IMR-90 (cell line): ENCODE measurements at regions not wholly inside any gene's neighbourhood (a gene's known extent, or its start where the extent isn't known, plus 50 kb on each side); places are given as distances from the start of the nearest gene placed in this dataset.

ENCODE experiments used
- ATAC-seq: fragments of 200-7000 bp; cut with Tn5 transposase; 2 replicates; pipeline ENCODE4 v1.9.1; 2020; ENCODE audit warnings: low read depth, mild to moderate bottlenecking, moderate library complexity
- BruUV-seq: library from RNA; stranded (reverse); fragments of 400-500 nt; replicated peaks from 2 replicates; lab custom pipeline; 2021; lab: Mats Ljungman, UMichigan
- CTCF ChIA-PET: fragments of 300-600 bp; formaldehyde crosslinking; extraction: SDS; loops from one replicate; lab custom pipeline; 2021; ENCODE audit warnings: antibody characterized with exemption; lab: Yijun Ruan, JAX
- POLR2A ChIA-PET: fragments of 300-600 bp; sonication (Branson Sonifier 250); formaldehyde crosslinking; loops from one replicate; lab custom pipeline; 2022; ENCODE audit warnings: antibody characterized with exemption; ENCODE audit not compliant: unreplicated experiment; lab: Charles Lee
- DNase-seq: peaks from one replicate; pipeline ENCODE4 v3.0.0; 2013
- H2AFZ ChIP-seq: replicated peaks from 2 replicates; pipeline ENCODE3; 2013; ENCODE audit warnings: low read length, mild to moderate bottlenecking; ENCODE audit not compliant: poor library complexity
- H2AK5ac ChIP-seq: 2 replicates; pipeline ENCODE4 v1.6.1; 2013; ENCODE audit warnings: low read depth, low read length, inconsistent platforms
- H2AK9ac ChIP-seq: replicated peaks from 2 replicates; pipeline ENCODE3; 2013; ENCODE audit warnings: mild to moderate bottlenecking, low read depth, low read length, moderate library complexity; ENCODE audit not compliant: poor library complexity
- H2BK120ac ChIP-seq: 2 replicates; pipeline ENCODE4 v1.6.1; 2013; ENCODE audit warnings: low read depth, low read length, inconsistent platforms
- H2BK15ac ChIP-seq: 3 replicates; pipeline ENCODE4 v1.6.1; 2013; ENCODE audit warnings: low read depth, low read length, inconsistent platforms
- H2BK20ac ChIP-seq: 2 replicates; pipeline ENCODE4 v1.6.1; 2013; ENCODE audit warnings: low read depth, mild to moderate bottlenecking, inconsistent platforms, low read length, moderate library complexity
- H2BK5ac ChIP-seq: 2 replicates; pipeline ENCODE4 v1.6.1; 2013; ENCODE audit warnings: mild to moderate bottlenecking, low read depth, low read length, inconsistent platforms; ENCODE audit not compliant: poor library complexity, severe bottlenecking
- H3K14ac ChIP-seq: replicated peaks from 2 replicates; pipeline ENCODE4 v1.6.1; 2013; ENCODE audit warnings: low read depth, low read length, inconsistent platforms
- H3K18ac ChIP-seq: 2 replicates; pipeline ENCODE4 v1.6.1; 2013; ENCODE audit warnings: low read depth, low read length, control low read depth
- H3K23ac ChIP-seq: 2 replicates; pipeline ENCODE4 v1.6.1; 2013; ENCODE audit warnings: low read depth, low read length, inconsistent platforms
- H3K27ac ChIP-seq: 2 replicates; pipeline ENCODE4 v1.5.1; 2013; ENCODE audit warnings: mild to moderate bottlenecking, control low read depth, low read length; ENCODE audit not compliant: insufficient read depth
- H3K27me3 ChIP-seq: 2 replicates; pipeline ENCODE4 v1.6.1; 2013; ENCODE audit warnings: low read length; ENCODE audit not compliant: control insufficient read depth, insufficient read depth
- H3K36me3 ChIP-seq: 2 replicates; pipeline ENCODE4 v1.6.1; 2013; ENCODE audit warnings: low read length, mixed read lengths; ENCODE audit not compliant: control insufficient read depth, insufficient read depth
- H3K4ac ChIP-seq: 2 replicates; pipeline ENCODE4 v1.6.1; 2013; ENCODE audit warnings: low read depth, low read length, inconsistent platforms
- H3K4me1 ChIP-seq: 2 replicates; pipeline ENCODE4 v1.6.1; 2013; ENCODE audit warnings: low read length, mixed read lengths; ENCODE audit not compliant: control insufficient read depth, insufficient read depth
- H3K4me2 ChIP-seq: 2 replicates; pipeline ENCODE4 v1.6.1; 2013; ENCODE audit warnings: low read depth, mild to moderate bottlenecking, control low read depth, low read length, moderate library complexity
- H3K4me3 ChIP-seq: 2 replicates; pipeline ENCODE4 v1.5.1; 2013; ENCODE audit warnings: low read depth, mild to moderate bottlenecking, control low read depth, low read length, moderate library complexity; ENCODE audit not compliant: insufficient read depth
- H3K56ac ChIP-seq: 2 replicates; pipeline ENCODE4 v1.6.1; 2013; ENCODE audit warnings: low read length, inconsistent platforms; ENCODE audit not compliant: insufficient read depth; ENCODE audit errors: extremely low read depth
- H3K79me1 ChIP-seq, 2 experiments: 2 replicates each; pipeline ENCODE4 v1.6.1; 2013; ENCODE audit warnings: low read length in 2 of 2, inconsistent platforms in 1 of 2, low read depth in 1 of 2
- H3K9ac ChIP-seq: 2 replicates; pipeline ENCODE4 v1.6.1; 2013; ENCODE audit warnings: low read depth, low read length, control low read depth
- H3K9me1 ChIP-seq: 2 replicates; pipeline ENCODE4 v1.6.1; 2013; ENCODE audit warnings: low read length, inconsistent platforms; ENCODE audit not compliant: insufficient read depth
- H3K9me3 ChIP-seq: 2 replicates; pipeline ENCODE4 v1.6.1; 2013; ENCODE audit warnings: low read length; ENCODE audit not compliant: control insufficient read depth, insufficient read depth
- H4K20me1 ChIP-seq: 2 replicates; pipeline ENCODE4 v1.6.1; 2013; ENCODE audit warnings: low read length, inconsistent platforms; ENCODE audit not compliant: insufficient read depth
- H4K5ac ChIP-seq: 2 replicates; pipeline ENCODE4 v1.6.1; 2013; ENCODE audit warnings: mild to moderate bottlenecking, low read depth, low read length, control low read depth
- H4K8ac ChIP-seq, 2 experiments: 2 replicates each; pipeline ENCODE4 v1.6.1; 2013; ENCODE audit warnings: low read depth in 2 of 2, low read length in 2 of 2, control low read depth in 1 of 2, inconsistent platforms in 1 of 2
- H4K91ac ChIP-seq: 2 replicates; pipeline ENCODE4 v1.6.1; 2013; ENCODE audit warnings: low read depth, low read length, inconsistent platforms; ENCODE audit not compliant: insufficient read depth
- BHLHE40 ChIP-seq: fragments of 150-350 bp; IDR thresholded peaks from 2 replicates; pipeline ENCODE4 v1.6.1; 2016; ENCODE audit warnings: mild to moderate bottlenecking, low read depth, low read length
- CEBPB ChIP-seq: IDR thresholded peaks from 2 replicates; pipeline ENCODE4 v1.6.1; 2012; ENCODE audit warnings: low read depth, low read length, improper control_type of control experiment
- MXI1 ChIP-seq: IDR thresholded peaks from 2 replicates; pipeline ENCODE4 v1.6.1; 2012; ENCODE audit warnings: low read depth, mild to moderate bottlenecking, low read length, moderate library complexity, borderline replicate concordance
- NFE2L2 ChIP-seq: fragments of 150-350 bp; IDR thresholded peaks from 2 replicates; pipeline ENCODE4 v1.6.1; 2016; ENCODE audit warnings: low read depth, mild to moderate bottlenecking, low read length
- RCOR1 ChIP-seq: IDR thresholded peaks from 2 replicates; pipeline ENCODE4 v1.6.1; 2012; ENCODE audit warnings: mild to moderate bottlenecking, low read length, improper control_type of control experiment; ENCODE audit not compliant: insufficient replicate concordance
- SMC3 ChIP-seq: fragments of 150-350 bp; IDR thresholded peaks from 2 replicates; pipeline ENCODE4 v1.6.1; 2016; ENCODE audit warnings: low read depth, mild to moderate bottlenecking, antibody characterized with exemption, low read length, moderate library complexity
- WGBS, 2 experiments: methylation state at CpG; one replicate each; pipeline versions ENCODE4 v1.1.5 to v1.1.7; 2013; ENCODE audit warnings: missing lambda C conversion rate in 2 of 2; ENCODE audit not compliant: insufficient read length in 1 of 2; ENCODE audit errors: extremely low coverage in 2 of 2; 5-methylcytosine and 5-hydroxymethylcytosine counted together
- dilution Hi-C: fragments of 300-500 bp; cut with HindIII; formaldehyde crosslinking; loops from one replicate; pipeline ENCODE4 v1.14.3; 2018; ENCODE audit warnings: low sequenced_read_pairs; ENCODE audit not compliant: unreplicated experiment
- in situ Hi-C: fragments of 300-500 bp; cut with MboI; formaldehyde crosslinking; loops from 3 replicates; pipeline ENCODE4 v1.14.3; 2019; ENCODE audit warnings: low sequenced_read_pairs, inconsistent platforms, mixed read lengths
- intact Hi-C: fragments of 100-400 bp; cut with micrococcal nuclease; formaldehyde crosslinking; loops from 2 replicates; pipeline ENCODE4 v1.10.0; 2022
- TF ChIP-seq, protein P1 (sequence below): conservative IDR thresholded peaks from 2 replicates; pipeline ENCODE4 v1.5.1; 2012; ENCODE audit warnings: mild to moderate bottlenecking, low read depth, low read length, improper control_type of control experiment

DNA sequence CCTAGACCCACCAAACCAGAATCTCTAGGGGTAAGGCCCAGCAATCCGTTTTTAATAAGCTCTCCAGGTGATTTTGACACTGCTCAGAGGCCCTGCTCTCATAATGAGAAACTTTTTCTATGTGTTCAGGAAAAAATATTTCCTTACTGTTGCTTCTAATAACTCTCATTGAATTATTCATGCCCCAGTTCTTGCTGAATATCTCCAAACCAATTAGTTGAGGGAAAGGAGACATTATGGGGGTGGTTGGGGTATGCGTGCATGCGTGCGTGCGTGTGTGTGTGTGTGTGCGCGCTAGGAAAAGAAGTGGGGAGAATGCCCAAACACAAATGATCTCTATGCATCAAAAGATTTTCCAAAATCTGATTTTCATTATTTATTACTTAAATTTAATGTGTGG is 411.4 kb downstream of the PIK3R1 start:
- H4K20me1 ChIP-seq, result no peaks in the 10 kb centered on the region
- intact Hi-C loops, result no loop called here
- H4K91ac ChIP-seq, result no peak overlapping the region
- H3K4me3 ChIP-seq, result no peak overlapping the region
- H2BK20ac ChIP-seq, result no peak overlapping the region
- H3K23ac ChIP-seq, result no peak overlapping the region
- no peak overlapping the region for H2AK5ac ChIP-seq
- H3K27ac ChIP-seq, result no peak overlapping the region
- WGBS, 2 experiments, result no CpG with 5 or more reads among the region's 7 CpGs
- no peak overlapping the region for H3K9ac ChIP-seq
- CTCF ChIA-PET, result no interaction called here
- no peak overlapping the region for H2BK15ac ChIP-seq
- H3K18ac ChIP-seq, result no peak overlapping the region
- H3K4me2 ChIP-seq, result no peak overlapping the region
- no peak overlapping the region for H3K4ac ChIP-seq
- H2AK9ac ChIP-seq, result no peak overlapping the region
- H4K8ac ChIP-seq, result no peak overlapping the region
- H3K9me3 ChIP-seq, result no peaks in the 10 kb centered on the region
- TF ChIP-seq, protein P1, sequence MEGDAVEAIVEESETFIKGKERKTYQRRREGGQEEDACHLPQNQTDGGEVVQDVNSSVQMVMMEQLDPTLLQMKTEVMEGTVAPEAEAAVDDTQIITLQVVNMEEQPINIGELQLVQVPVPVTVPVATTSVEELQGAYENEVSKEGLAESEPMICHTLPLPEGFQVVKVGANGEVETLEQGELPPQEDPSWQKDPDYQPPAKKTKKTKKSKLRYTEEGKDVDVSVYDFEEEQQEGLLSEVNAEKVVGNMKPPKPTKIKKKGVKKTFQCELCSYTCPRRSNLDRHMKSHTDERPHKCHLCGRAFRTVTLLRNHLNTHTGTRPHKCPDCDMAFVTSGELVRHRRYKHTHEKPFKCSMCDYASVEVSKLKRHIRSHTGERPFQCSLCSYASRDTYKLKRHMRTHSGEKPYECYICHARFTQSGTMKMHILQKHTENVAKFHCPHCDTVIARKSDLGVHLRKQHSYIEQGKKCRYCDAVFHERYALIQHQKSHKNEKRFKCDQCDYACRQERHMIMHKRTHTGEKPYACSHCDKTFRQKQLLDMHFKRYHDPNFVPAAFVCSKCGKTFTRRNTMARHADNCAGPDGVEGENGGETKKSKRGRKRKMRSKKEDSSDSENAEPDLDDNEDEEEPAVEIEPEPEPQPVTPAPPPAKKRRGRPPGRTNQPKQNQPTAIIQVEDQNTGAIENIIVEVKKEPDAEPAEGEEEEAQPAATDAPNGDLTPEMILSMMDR, result no peak
- TF ChIP-seq SMC3 (no peak), NFE2L2 (no peak), MXI1 (no peak), CEBPB (no peak), BHLHE40 (no peak), RCOR1 (no peak)
- POLR2A ChIA-PET, result no interaction called here
- H3K36me3 ChIP-seq, result no peaks in the 10 kb centered on the region
- H3K9me1 ChIP-seq, result no peaks in the 10 kb centered on the region
- no peak for DNase-seq
- no peaks in the 10 kb centered on the region for H3K4me1 ChIP-seq
- H2AFZ ChIP-seq, result no peak overlapping the region
- no peak overlapping the region for H2BK120ac ChIP-seq
- ATAC-seq, result no peak
- H4K5ac ChIP-seq, result no peak overlapping the region
- H3K14ac ChIP-seq, result no peak overlapping the region
- no TSS peak for BruUV-seq
- no peak overlapping the region for H3K56ac ChIP-seq
- H2BK5ac ChIP-seq, result no peak overlapping the region
- H3K27me3 ChIP-seq, result no peaks in the 10 kb centered on the region
- no peaks in the 10 kb centered on the region for H3K79me1 ChIP-seq
- in situ Hi-C loops, result no loop called here
- dilution Hi-C loops, result no loop called here
